ENCODE measurements at regions not wholly inside any gene's neighbourhood (a gene's known extent, or its start where the extent isn't known, plus 50 kb on each side); places are given as distances from the start of the nearest gene placed in this dataset.

- WGBS, 2 experiments (ENCODE audit: extremely low coverage in 2 of 2, insufficient read length in 1 of 2): no CpG with 5 or more reads among the region's 3 CpGs
- Histone ChIP-seq H3K9me3 (ENCODE audit: control insufficient read depth, insufficient read depth, low read length) (no peaks in the 10 kb centered on the region), H3K4ac (ENCODE audit: low read depth, low read length) (no peak overlapping the region), H4K20me1 (ENCODE audit: insufficient read depth, low read length) (no peaks in the 10 kb centered on the region), H3K9ac (ENCODE audit: low read depth, low read length) (no peak overlapping the region), H2BK15ac (ENCODE audit: low read depth, low read length) (no peak overlapping the region), H2BK20ac (ENCODE audit: low read depth, low read length) (no peak overlapping the region), H2AK5ac (ENCODE audit: low read depth, low read length) (no peak overlapping the region), H3K4me3 (ENCODE audit: insufficient read depth, low read depth, low read length) (no peak overlapping the region), H2AFZ (replicated peaks; ENCODE audit: low read length, poor library complexity) (no peak overlapping the region), H4K8ac (ENCODE audit: low read depth in 2 of 2, low read length in 2 of 2) (no peak overlapping the region), H3K4me1 (ENCODE audit: control insufficient read depth, insufficient read depth, low read length) (no peaks in the 10 kb centered on the region), H4K91ac (ENCODE audit: insufficient read depth, low read depth, low read length) (no peak overlapping the region), H4K5ac (ENCODE audit: low read depth, low read length) (no peak overlapping the region), H3K23ac (ENCODE audit: low read depth, low read length) (no peak overlapping the region), H3K27ac (ENCODE audit: insufficient read depth, low read length) (no peak overlapping the region), H3K9me1 (ENCODE audit: insufficient read depth, low read length) (no peaks in the 10 kb centered on the region), H3K56ac (ENCODE audit: extremely low read depth, insufficient read depth, low read length) (no peak overlapping the region), H2BK120ac (ENCODE audit: low read depth, low read length) (no peak overlapping the region), H3K36me3 (ENCODE audit: control insufficient read depth, insufficient read depth, low read length) (no peaks in the 10 kb centered on the region), H2BK5ac (ENCODE audit: low read depth, low read length, poor library complexity, severe bottlenecking) (no peak overlapping the region), H3K27me3 (ENCODE audit: control insufficient read depth, insufficient read depth, low read length) (peaks cover 2% of the 10 kb centered on the region), H3K18ac (ENCODE audit: low read depth, low read length) (no peak overlapping the region), H2AK9ac (replicated peaks; ENCODE audit: low read depth, low read length, poor library complexity) (no peak overlapping the region), H3K79me1 (ENCODE audit: low read depth in 1 of 2, low read length in 2 of 2) (no peaks in the 10 kb centered on the region), H3K14ac (replicated peaks; ENCODE audit: low read depth, low read length) (no peak overlapping the region), H3K4me2 (ENCODE audit: low read depth, low read length) (no peak overlapping the region)
- TF ChIP-seq RFX5 (IDR thresholded peaks at IDR 0.05; ENCODE audit: low read depth, low read length) (no peak), RAD21 (IDR thresholded peaks at IDR 0.05; ENCODE audit: low read length) (no peak), ELK1 (IDR thresholded peaks at IDR 0.05; ENCODE audit: borderline replicate concordance, low read depth, low read length) (no peak), BHLHE40 (IDR thresholded peaks at IDR 0.05; ENCODE audit: low read depth, low read length) (no peak), CHD1 (IDR thresholded peaks at IDR 0.05; ENCODE audit: low read depth, low read length) (no peak), CTCF (conservative IDR thresholded peaks at IDR 0.05; ENCODE audit: low read depth, low read length) (no peak), MAFK (IDR thresholded peaks at IDR 0.05; ENCODE audit: low read depth, low read length) (no peak), MXI1 (IDR thresholded peaks at IDR 0.05; ENCODE audit: borderline replicate concordance, low read depth, low read length) (no peak), SMC3 (IDR thresholded peaks at IDR 0.05; ENCODE audit: low read depth, low read length) (no peak)
- dilution Hi-C loops (cut with HindIII; ENCODE audit: low sequenced_read_pairs, unreplicated experiment) (no loop called here), intact Hi-C loops (cut with micrococcal nuclease) (no loop called here), in situ Hi-C loops (cut with MboI; ENCODE audit: low sequenced_read_pairs) (no loop called here)
- ChIA-PET CTCF (no interaction called here), POLR2A (ENCODE audit: unreplicated experiment) (no interaction called here)
- ATAC-seq (ENCODE audit: low read depth) (no peak), DNase-seq (no peak)
- no TSS peak for BruUV-seq (replicated peaks)
Measured at GRCh38 chr5:109943701-109944235, 254.0 kb downstream of the MAN2A1 start.

Measured in IMR-90 (cell line).